ENCODE measurements at regions not wholly inside any gene's neighbourhood (a gene's known extent, or its start where the extent isn't known, plus 50 kb on each side); places are given as distances from the start of the nearest gene placed in this dataset.

DNA sequence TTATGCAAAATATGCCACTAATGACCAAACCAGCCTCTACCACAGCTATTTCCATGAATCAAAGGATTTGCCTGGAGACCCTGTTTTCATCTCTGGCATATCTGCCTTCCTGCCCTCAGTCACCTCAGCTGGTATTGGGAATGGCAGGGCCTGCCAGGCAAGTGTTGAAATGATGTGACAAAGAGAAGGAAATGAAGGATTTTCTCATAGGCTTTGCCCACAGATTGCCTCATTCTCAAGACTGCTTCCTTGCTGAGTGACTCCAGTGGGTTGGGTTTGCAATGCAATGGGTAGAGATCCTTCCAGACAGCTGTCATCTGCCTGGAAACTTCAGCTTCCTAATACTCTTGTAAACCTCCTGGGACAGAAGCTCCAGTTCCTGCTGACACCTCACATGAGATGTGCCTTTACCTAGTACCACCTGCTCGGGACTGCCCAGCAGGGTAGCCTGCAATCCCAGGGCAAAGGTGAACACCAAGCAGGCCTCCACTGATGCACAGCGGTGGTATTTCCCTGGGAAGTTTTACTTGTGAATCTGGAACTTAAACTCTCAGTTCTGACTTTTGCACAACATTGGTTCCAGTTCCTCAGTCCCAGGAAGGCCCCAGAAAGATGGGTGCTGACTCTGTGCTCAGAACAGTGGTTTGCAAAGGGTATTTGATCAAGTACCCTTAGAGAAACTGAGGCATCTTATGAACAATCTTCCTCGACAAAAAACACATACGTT is 64.8 kb upstream of the SLC1A1 start:
- H3K36me3 ChIP-seq (ENCODE audit: insufficient read depth, low read length, poor library complexity, severe bottlenecking), result no peaks in the 10 kb centered on the region
- H3K9me3 ChIP-seq (ENCODE audit: low read depth, low read length, poor library complexity, severe bottlenecking), result no peaks in the 10 kb centered on the region
- no peaks in the 10 kb centered on the region for H3K4me1 ChIP-seq (ENCODE audit: insufficient read depth, low read length, poor library complexity, severe bottlenecking)
- BruUV-seq (replicated peaks), result no TSS peak
- H3K4me3 ChIP-seq (ENCODE audit: low read depth, low read length, poor library complexity, severe bottlenecking), result no peak overlapping the region
- POLR2A ChIA-PET (ENCODE audit: low non-redundant PET), result no interaction called here
- no peaks in the 10 kb centered on the region for H3K27me3 ChIP-seq (replicated peaks; ENCODE audit: insufficient read depth, low read depth, low read length, poor library complexity)
- no peak overlapping the region for H3K27ac ChIP-seq (ENCODE audit: low read depth, low read length, poor library complexity, severe bottlenecking)
- TF ChIP-seq EZH2 (IDR thresholded peaks at IDR 0.05; ENCODE audit: borderline replicate concordance, low read depth, low read length, poor library complexity, severe bottlenecking), result no peak
- TF ChIP-seq, protein P1, sequence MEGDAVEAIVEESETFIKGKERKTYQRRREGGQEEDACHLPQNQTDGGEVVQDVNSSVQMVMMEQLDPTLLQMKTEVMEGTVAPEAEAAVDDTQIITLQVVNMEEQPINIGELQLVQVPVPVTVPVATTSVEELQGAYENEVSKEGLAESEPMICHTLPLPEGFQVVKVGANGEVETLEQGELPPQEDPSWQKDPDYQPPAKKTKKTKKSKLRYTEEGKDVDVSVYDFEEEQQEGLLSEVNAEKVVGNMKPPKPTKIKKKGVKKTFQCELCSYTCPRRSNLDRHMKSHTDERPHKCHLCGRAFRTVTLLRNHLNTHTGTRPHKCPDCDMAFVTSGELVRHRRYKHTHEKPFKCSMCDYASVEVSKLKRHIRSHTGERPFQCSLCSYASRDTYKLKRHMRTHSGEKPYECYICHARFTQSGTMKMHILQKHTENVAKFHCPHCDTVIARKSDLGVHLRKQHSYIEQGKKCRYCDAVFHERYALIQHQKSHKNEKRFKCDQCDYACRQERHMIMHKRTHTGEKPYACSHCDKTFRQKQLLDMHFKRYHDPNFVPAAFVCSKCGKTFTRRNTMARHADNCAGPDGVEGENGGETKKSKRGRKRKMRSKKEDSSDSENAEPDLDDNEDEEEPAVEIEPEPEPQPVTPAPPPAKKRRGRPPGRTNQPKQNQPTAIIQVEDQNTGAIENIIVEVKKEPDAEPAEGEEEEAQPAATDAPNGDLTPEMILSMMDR (conservative IDR thresholded peaks at IDR 0.05; ENCODE audit: low read depth, low read length), result no peak
- intact Hi-C loops (cut with micrococcal nuclease; ENCODE audit: unreplicated experiment), result no loop called here
- DNase-seq (ENCODE audit: low spot score), result peak; percentile 12
- CTCF ChIA-PET, result no interaction called here

DNA sequence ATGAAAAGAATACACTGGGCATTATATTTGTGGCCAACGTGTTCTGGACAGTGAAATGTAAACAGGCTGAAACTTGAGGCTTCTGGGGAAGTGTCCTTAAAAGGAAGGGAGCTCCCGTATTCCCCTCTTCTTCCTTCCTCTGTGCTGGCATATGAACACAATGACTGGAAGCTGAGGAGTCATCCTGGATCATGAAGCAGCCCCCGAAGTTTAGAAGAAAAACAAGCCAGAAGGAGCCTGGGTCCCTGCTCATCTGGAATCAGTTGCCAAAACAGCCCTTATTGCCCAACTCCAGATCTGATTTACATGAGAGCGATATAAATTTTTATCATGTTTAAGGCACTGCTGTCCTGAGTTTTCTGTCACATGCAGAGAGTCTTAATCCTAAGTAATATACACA is 65.4 kb upstream of the SLC1A1 start:
- Histone ChIP-seq H3K27me3 (replicated peaks; ENCODE audit: insufficient read depth, low read depth, low read length, poor library complexity) (no peaks in the 10 kb centered on the region), H3K9me3 (ENCODE audit: low read depth, low read length, poor library complexity, severe bottlenecking) (no peaks in the 10 kb centered on the region), H3K4me3 (ENCODE audit: low read depth, low read length, poor library complexity, severe bottlenecking) (no peak overlapping the region), H3K4me1 (ENCODE audit: insufficient read depth, low read length, poor library complexity, severe bottlenecking) (no peaks in the 10 kb centered on the region), H3K27ac (ENCODE audit: low read depth, low read length, poor library complexity, severe bottlenecking) (no peak overlapping the region), H3K36me3 (ENCODE audit: insufficient read depth, low read length, poor library complexity, severe bottlenecking) (no peaks in the 10 kb centered on the region)
- no TSS peak for BruUV-seq (replicated peaks)
- TF ChIP-seq, protein P1 (conservative IDR thresholded peaks at IDR 0.05; ENCODE audit: low read depth, low read length), result no peak
- TF ChIP-seq EZH2 (IDR thresholded peaks at IDR 0.05; ENCODE audit: borderline replicate concordance, low read depth, low read length, poor library complexity, severe bottlenecking), result no peak
- ChIA-PET CTCF (no interaction called here), POLR2A (ENCODE audit: low non-redundant PET) (no interaction called here)
- intact Hi-C loops (cut with micrococcal nuclease; ENCODE audit: unreplicated experiment), result no loop called here
- no peak for DNase-seq (ENCODE audit: low spot score)

DNA sequence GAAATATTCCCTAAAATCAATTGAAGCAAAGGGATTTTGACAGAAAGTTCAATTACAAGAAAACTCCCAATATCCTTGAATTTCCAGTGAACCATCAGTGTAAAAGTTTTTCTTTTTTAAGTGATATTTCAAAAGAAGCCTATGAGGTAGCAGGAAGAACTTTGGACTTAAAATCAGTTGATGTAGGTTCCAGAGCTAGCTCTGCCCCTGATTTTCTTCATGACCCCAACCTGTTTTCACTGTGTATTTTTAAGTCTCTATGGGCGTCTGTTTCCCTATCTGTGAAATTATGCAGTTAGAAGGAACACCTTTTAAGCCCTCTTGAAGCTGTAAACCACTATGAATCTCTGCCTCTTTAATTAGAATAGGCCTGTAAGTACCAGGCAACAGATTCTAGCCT is 66.2 kb upstream of the SLC1A1 start:
- CTCF ChIA-PET, result no interaction called here
- POLR2A ChIA-PET (ENCODE audit: low non-redundant PET), result no interaction called here
- Histone ChIP-seq H3K9me3 (ENCODE audit: low read depth, low read length, poor library complexity, severe bottlenecking) (no peaks in the 10 kb centered on the region), H3K4me1 (ENCODE audit: insufficient read depth, low read length, poor library complexity, severe bottlenecking) (no peaks in the 10 kb centered on the region), H3K36me3 (ENCODE audit: insufficient read depth, low read length, poor library complexity, severe bottlenecking) (no peaks in the 10 kb centered on the region), H3K4me3 (ENCODE audit: low read depth, low read length, poor library complexity, severe bottlenecking) (no peak overlapping the region), H3K27ac (ENCODE audit: low read depth, low read length, poor library complexity, severe bottlenecking) (no peak overlapping the region), H3K27me3 (replicated peaks; ENCODE audit: insufficient read depth, low read depth, low read length, poor library complexity) (no peaks in the 10 kb centered on the region)
- intact Hi-C loops (cut with micrococcal nuclease; ENCODE audit: unreplicated experiment), result no loop called here
- DNase-seq (ENCODE audit: low spot score), result no peak
- TF ChIP-seq, protein P1 (conservative IDR thresholded peaks at IDR 0.05; ENCODE audit: low read depth, low read length), result no peak
- no peak for TF ChIP-seq EZH2 (IDR thresholded peaks at IDR 0.05; ENCODE audit: borderline replicate concordance, low read depth, low read length, poor library complexity, severe bottlenecking)
- BruUV-seq (replicated peaks), result no TSS peak
